ENCODE measurements at regions not wholly inside any gene's neighbourhood (a gene's known extent, or its start where the extent isn't known, plus 50 kb on each side); places are given as distances from the start of the nearest gene placed in this dataset.

DNA sequence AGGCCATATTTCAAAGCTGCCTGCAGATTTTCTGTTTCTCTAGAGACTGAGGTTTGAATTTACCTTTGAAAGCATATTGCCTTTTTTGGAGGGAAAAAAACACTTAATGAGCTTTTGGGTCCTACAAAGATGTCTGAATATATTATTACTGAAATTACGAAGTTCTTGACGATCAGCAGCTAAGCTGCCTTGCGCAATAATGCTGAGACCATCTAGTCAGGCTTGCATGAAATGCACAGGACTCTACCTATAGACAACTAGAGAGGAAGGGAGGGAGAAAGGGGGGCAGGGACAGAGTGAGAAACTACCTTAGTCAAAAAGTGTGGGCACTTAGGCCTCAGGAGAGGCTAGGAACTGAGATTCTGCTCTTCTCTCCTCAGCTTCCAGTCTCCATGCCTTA lies 175.9 kb upstream of the KIF2A start:
- TF ChIP-seq, protein P1, sequence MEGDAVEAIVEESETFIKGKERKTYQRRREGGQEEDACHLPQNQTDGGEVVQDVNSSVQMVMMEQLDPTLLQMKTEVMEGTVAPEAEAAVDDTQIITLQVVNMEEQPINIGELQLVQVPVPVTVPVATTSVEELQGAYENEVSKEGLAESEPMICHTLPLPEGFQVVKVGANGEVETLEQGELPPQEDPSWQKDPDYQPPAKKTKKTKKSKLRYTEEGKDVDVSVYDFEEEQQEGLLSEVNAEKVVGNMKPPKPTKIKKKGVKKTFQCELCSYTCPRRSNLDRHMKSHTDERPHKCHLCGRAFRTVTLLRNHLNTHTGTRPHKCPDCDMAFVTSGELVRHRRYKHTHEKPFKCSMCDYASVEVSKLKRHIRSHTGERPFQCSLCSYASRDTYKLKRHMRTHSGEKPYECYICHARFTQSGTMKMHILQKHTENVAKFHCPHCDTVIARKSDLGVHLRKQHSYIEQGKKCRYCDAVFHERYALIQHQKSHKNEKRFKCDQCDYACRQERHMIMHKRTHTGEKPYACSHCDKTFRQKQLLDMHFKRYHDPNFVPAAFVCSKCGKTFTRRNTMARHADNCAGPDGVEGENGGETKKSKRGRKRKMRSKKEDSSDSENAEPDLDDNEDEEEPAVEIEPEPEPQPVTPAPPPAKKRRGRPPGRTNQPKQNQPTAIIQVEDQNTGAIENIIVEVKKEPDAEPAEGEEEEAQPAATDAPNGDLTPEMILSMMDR (IDR thresholded peaks at IDR 0.05; ENCODE audit: extremely low read depth, insufficient read depth, missing control alignments): no peak
- DNase-seq (ENCODE audit: low spot score): no peak
- in situ Hi-C loops (cut with MboI; ENCODE audit: low pct_unique_long_range_greater_than_20kb, low sequenced_read_pairs, unreplicated experiment): no loop called here

- no peak for DNase-seq (ENCODE audit: low spot score)
- TF ChIP-seq, protein P1 (IDR thresholded peaks at IDR 0.05; ENCODE audit: extremely low read depth, insufficient read depth, missing control alignments): no peak
- in situ Hi-C loops (cut with MboI; ENCODE audit: low pct_unique_long_range_greater_than_20kb, low sequenced_read_pairs, unreplicated experiment): no loop called here
These were observed 173.7 kb upstream of the KIF2A start for GRCh38 chr5:62132276-62132675.

GRCh38 chr5:62133426-62133825 lies 172.6 kb upstream of the KIF2A start:
- TF ChIP-seq, protein P1 (IDR thresholded peaks at IDR 0.05; ENCODE audit: extremely low read depth, insufficient read depth, missing control alignments): no peak
- in situ Hi-C loops (cut with MboI; ENCODE audit: low pct_unique_long_range_greater_than_20kb, low sequenced_read_pairs, unreplicated experiment): no loop called here
- DNase-seq (ENCODE audit: low spot score): no peak

GRCh38 chr5:62134811-62135210 lies 171.2 kb upstream of the KIF2A start:
- DNase-seq (ENCODE audit: low spot score): no peak
- TF ChIP-seq, protein P1 (IDR thresholded peaks at IDR 0.05; ENCODE audit: extremely low read depth, insufficient read depth, missing control alignments): no peak
- in situ Hi-C loops (cut with MboI; ENCODE audit: low pct_unique_long_range_greater_than_20kb, low sequenced_read_pairs, unreplicated experiment): no loop called here

DNA sequence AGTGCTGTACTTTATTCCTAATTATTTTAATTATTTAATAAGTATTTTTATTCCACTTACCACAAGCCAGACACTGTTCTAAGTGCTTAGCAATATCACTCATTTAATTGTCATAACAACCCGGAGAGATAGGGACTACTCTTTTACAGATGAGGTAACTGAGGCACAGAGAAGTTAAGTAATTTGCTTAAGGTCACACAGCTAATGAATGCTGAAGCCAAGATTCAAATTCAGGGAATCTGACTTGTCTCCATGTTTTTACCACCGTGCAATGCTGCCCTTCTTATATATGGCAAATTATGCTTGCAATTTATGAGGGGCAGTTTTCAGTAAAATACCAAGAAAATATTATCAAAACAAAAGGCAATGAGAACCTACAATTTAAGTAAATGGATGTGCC lies 168.4 kb upstream of the KIF2A start:
- no peak for DNase-seq (ENCODE audit: low spot score)
- in situ Hi-C loops (cut with MboI; ENCODE audit: low pct_unique_long_range_greater_than_20kb, low sequenced_read_pairs, unreplicated experiment): no loop called here
- TF ChIP-seq, protein P1 (IDR thresholded peaks at IDR 0.05; ENCODE audit: extremely low read depth, insufficient read depth, missing control alignments): no peak

DNA sequence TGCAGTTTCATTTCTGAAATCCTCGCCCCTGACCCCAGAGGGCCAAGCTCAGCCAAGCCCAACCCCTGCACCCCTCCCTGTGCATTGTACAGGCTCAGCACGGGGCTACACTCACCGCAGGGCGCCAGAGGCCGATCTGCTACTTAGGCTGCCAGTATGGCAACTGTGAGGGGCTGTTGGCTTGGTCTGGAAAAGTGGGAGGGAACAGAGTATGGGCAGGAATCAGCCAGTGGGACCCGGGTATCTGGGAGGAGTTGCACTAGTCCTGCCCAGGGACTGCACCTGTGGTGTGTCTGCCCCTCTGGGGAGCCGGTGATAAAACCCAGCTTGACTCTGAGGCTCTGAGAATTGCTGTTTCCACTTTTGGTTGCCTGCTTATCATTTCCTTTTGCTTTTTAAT lies 167.4 kb upstream of the KIF2A start:
- TF ChIP-seq, protein P1 (IDR thresholded peaks at IDR 0.05; ENCODE audit: extremely low read depth, insufficient read depth, missing control alignments): no peak
- in situ Hi-C loops (cut with MboI; ENCODE audit: low pct_unique_long_range_greater_than_20kb, low sequenced_read_pairs, unreplicated experiment): no loop called here
- DNase-seq (ENCODE audit: low spot score): no peak

DNA sequence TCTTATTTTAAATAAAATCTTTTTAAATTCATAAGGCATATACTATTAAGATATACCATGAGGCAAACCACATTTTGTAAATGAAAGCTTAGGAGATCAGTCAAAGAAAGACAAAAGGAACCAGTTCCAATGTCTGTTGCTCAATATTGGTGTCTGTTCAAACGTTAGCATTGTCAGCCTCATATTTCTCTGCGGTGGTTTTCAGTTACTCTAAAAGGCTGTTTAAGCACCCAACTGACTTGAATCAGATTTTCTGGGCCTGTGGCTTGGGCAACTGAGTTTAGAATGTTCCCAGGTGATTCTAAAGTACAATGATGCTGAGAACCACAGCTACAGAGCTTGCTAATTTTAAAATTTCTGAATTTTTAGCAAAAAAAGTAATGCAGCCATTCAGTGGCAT lies 166.3 kb upstream of the KIF2A start:
- in situ Hi-C loops (cut with MboI; ENCODE audit: low pct_unique_long_range_greater_than_20kb, low sequenced_read_pairs, unreplicated experiment): no loop called here
- DNase-seq (ENCODE audit: low spot score): no peak

More for the DNA sequence above, 166.3 kb upstream of the KIF2A start:
- TF ChIP-seq, protein P1 (IDR thresholded peaks at IDR 0.05; ENCODE audit: extremely low read depth, insufficient read depth, missing control alignments): no peak

All from GM13977 (cell line).